Adrenal gland (tissue), 5 donors: ENCODE measurements at regions not wholly inside any gene's neighbourhood (a gene's known extent, or its start where the extent isn't known, plus 50 kb on each side); places are given as distances from the start of the nearest gene placed in this dataset.

Experiments used
- CTCF ChIP-seq, 6 experiments: fragments of 450-650 bp in 4 of 6; fragments of 200-600 bp in 2 of 6; sonication (generic) in 1 of 6; IDR thresholded peaks; 1 replicate in 5 of 6; 2 replicates in 1 of 6; pipeline versions ENCODE4 v1.5.1 to v1.8.0; 2016 to 2021; ENCODE audit warnings: antibody characterized with exemption in 6 of 6, mild to moderate bottlenecking in 2 of 6, moderate library complexity in 1 of 6
- POLR2A ChIP-seq, 2 donors: fragments of 450-650 bp; IDR thresholded peaks; one replicate each; pipeline ENCODE4 v1.6.1; 2017; ENCODE audit warnings: antibody characterized with exemption in 2 of 2, mild to moderate bottlenecking in 2 of 2, moderate library complexity in 1 of 2
- donor health status: DM: no; HTN: no; CAD: no.

GRCh38 chr2:180145163-180145562 lies 138.1 kb upstream of the CWC22 start:
- no peak for TF ChIP-seq POLR2A (IDR thresholded peaks at IDR 0.05)
- no peak for TF ChIP-seq CTCF (IDR thresholded peaks at IDR 0.05)
